Gastroesophageal sphincter (tissue), 3 donors: ENCODE measurements at regions not wholly inside any gene's neighbourhood (a gene's known extent, or its start where the extent isn't known, plus 50 kb on each side); places are given as distances from the start of the nearest gene placed in this dataset.

Experiments used
- CTCF ChIP-seq, 4 experiments: fragments of 200-600 bp in 2 of 4; fragments of 450-650 bp in 2 of 4; sonication (generic) in 1 of 4; IDR thresholded peaks; one replicate each; pipeline ENCODE4 v1.5.1; 2017 to 2019; ENCODE audit warnings: antibody characterized with exemption in 4 of 4, mild to moderate bottlenecking in 2 of 4, moderate library complexity in 2 of 4
- EP300 ChIP-seq: sonication (generic); formaldehyde crosslinking; IDR thresholded peaks from one replicate; pipeline ENCODE4 v1.6.1; 2017; ENCODE audit warnings: antibody characterized with exemption, mild to moderate bottlenecking
- POLR2A ChIP-seq, 2 donors: fragments of 450-650 bp; IDR thresholded peaks; one replicate each; pipeline ENCODE4 v1.6.1; 2017; ENCODE audit warnings: antibody characterized with exemption in 2 of 2, mild to moderate bottlenecking in 2 of 2, moderate library complexity in 1 of 2
- POLR2AphosphoS5 ChIP-seq: sonication (generic); formaldehyde crosslinking; IDR thresholded peaks from one replicate; pipeline ENCODE4 v1.6.1; 2017; ENCODE audit warnings: antibody characterized with exemption

GRCh38 chr10:52383088-52383487 lies 69.0 kb downstream of the DKK1 start:
- TF ChIP-seq CTCF (IDR thresholded peaks at IDR 0.05) (no peak), POLR2AphosphoS5 (no peak), POLR2A (IDR thresholded peaks at IDR 0.05) (no peak), EP300 (no peak)
